Kidney tubule cell (primary cell): ENCODE measurements at regions not wholly inside any gene's neighbourhood (a gene's known extent, or its start where the extent isn't known, plus 50 kb on each side); places are given as distances from the start of the nearest gene placed in this dataset.
A peak's percentile ranks its signal among the peaks of the same experiment; 100 is the strongest.

Source experiments
- DNase-seq: peaks from one replicate; pipeline ENCODE4 v3.0.0-alpha.2; 2018; ENCODE audit warnings: low spot score

- DNase-seq = no peak
Measured at GRCh38 chr17:33404070-33404819, 111.2 kb upstream of the ASIC2 start.

DNA sequence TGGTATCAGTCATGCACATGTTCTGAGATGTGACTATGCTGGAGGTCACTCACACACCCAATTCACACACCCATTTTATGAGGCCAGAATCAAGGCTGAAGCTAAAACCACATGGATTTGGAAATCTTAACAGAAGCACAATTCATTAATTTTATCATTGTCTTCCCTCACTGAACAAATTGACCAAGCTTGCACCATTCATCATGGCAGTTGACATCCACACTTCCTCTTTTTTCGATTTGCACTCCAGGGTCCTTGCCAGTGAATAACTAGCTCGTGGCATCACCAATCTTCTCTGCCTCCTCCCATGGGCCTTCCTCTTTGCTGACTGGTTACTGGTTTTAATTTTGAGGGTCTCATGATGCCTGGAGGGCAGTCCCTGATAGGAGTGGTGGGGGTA lies 123.0 kb upstream of the ASIC2 start:
- DNase-seq = no peak

DNA sequence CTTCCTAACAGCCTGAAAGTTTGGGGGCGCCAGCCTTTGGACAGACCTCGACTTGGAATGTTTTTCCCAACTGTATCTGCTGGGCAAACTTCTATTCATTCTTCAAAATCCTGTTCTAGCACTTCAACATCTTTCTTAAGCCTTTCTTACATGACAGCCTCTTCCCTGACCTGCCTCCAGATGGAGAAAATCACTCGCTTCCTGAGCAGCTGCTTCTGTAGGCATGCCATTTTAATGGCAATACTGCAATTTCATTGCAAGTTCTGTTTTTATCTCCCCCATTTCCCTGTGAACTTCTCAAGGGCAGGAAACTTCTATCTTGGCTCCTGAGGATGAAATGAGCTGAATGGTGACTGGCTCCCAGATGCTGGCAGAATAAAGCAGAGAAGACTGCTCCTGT lies 128.8 kb upstream of the ASIC2 start:
- DNase-seq = no peak

DNA sequence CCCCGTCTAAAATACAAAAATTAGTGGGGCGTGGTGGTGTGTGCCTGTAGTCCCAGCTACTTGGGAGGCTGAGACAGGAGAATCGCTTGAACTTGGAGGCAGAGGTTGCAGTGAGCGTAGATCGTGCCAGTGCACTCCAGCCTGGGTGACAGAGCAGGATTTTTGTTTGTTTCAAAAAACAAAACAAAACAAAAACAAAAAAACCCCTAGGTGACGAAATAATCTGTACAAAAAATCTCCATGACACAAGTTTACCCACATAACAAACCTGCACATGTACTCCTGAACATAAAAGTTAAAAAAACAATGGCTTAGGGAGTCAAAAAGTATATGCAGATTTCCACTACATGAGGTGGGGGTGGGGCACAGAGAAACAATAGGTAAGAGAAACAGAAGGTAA lies 140.5 kb upstream of the ASIC2 start:
- no peak for DNase-seq

DNA sequence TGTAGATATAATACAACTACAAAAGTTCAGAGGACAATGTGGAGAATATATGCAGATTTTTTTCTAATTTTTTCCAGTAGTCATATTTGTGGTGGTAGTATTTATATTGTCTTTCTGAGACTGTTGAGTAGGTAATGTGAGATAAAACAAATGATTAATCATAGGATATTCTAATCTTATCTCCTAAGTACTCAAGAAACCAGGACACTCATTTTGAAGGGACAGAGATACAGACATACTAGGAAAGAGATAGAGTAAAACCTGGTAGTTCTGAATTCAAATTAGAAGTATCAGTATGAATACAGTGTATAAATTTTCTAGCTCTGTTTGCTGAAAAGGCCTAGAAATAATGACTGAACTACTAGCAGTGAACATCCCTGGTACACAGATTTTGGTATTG lies 141.7 kb upstream of the ASIC2 start:
- DNase-seq = no peak

- peak; percentile 51 for DNase-seq
Measured at GRCh38 chr17:33435721-33436301, 142.7 kb upstream of the ASIC2 start.

DNA sequence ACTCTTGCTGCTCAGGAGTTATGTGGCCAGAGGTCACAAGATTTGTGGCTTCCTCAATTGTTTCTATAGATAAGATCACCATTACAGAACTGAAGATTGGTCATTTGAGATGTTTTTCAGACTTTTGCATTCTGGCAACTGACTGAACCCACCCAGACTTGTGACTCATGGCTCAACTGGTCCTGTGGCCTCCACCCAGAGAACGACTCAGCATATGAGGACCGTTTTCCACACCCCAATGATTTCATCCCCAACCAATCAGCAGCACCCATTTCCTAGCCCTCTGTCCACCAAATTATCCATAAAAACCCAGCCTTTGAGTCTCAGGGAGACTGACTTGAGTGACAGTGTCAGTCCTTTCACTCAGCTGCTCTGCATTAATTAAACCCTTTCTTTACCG lies 143.2 kb upstream of the ASIC2 start:
- peak; percentile 77 for DNase-seq

- no peak for DNase-seq
Measured at GRCh38 chr17:33438139-33438538, 145.0 kb upstream of the ASIC2 start.

DNA sequence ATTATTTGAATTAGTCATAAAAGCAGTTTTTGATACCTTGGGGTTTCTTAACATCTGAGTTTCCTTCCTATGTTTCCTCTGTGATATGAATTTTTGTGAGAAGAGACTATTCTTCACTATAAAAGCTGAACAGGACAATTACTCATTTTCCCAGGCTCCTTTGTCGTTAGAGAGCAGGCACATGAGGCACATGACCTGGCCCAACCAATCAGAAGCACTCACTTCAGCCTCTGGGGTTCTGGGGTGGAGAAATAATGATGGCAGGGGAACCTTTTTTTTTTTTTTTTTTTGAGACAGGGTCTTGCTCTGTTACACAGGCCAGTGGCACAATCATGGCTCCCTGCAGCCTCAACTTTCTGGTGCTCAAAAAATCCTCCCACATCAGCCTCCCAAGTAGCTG lies 145.5 kb upstream of the ASIC2 start:
- DNase-seq = no peak

DNA sequence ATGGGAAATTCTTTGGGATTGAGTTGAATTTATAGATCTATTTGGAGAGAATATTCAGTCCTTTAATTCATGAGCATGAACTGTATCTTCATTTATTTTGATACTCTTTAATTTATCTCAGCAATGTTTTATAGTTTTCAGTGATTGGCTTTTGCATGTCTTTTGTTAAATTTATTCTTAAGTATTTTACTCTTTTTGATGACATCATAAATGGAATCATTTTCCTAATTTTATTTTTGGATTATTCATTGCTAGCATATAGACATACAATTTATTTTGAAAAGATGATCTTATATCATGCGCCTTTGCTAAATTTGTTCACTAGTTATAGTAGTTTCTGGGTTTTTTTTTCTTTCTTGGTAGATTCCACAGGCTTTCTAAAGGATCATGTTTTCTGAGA lies 149.2 kb upstream of the ASIC2 start:
- DNase-seq = no peak

DNA sequence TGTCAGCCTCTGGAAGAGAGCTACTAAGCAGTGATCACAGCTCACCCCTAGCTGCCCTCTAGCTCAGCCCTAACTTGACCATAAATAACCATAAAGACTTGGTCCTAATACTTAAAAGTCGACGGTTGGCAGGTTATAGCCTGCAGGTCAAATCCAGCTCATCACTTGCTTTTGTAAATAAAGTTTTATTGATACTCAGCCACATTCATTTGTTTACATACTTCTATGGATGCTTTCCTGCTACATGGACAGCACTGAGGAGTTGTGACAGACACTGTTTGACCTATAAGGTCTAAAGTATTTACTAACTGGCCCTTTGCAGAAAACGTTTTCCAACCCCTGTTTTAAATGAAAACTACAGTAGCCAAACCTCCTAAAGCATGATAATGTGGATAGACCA lies 151.6 kb upstream of the ASIC2 start:
- DNase-seq = no peak

DNA sequence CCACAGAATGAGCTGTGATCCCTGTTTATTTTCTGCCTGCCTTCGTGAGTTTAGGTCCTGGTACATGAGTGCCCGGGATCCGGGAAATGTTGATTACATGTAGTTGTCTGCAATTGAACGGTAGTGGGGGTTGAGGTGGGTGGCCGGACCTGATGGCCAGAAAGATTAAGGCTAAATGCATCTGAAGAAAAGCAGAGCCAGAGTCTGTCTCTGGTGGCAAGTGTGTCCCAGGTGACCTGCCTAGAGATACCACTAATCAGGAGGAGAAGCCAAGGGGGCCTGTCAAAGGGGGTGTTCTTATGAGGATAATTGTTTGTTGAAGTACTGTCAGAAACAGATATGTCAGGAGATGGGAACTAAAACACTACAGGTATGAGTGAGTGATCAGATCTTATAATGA lies 154.0 kb upstream of the ASIC2 start:
- no peak for DNase-seq

GRCh38 chr17:33451221-33451620 lies 158.1 kb upstream of the ASIC2 start:
- DNase-seq = peak; percentile 67

DNA sequence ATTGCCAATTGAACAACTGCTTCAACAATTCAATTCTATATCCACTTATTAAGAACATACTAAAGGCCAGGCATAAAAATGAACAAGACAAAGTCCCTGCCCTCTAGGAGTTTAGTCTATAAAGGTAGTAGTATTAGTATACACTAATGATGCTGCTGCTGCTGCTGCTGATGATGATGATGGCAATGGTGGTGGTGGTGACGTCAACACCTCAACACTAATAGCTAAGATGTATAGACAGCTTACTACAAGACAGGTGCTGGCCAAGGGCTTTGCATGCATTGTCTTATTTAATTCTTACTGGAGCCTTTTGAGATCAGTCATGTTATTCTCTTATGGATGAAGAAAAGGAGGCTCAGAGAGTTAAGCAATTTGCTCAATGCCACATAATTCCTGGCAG lies 164.4 kb upstream of the ASIC2 start:
- DNase-seq = no peak

GRCh38 chr17:33459078-33459940 lies 166.2 kb upstream of the ASIC2 start:
- DNase-seq = peak; percentile 89

- peak; percentile 39 for DNase-seq
Measured at GRCh38 chr17:33460781-33461450, 167.8 kb upstream of the ASIC2 start.

DNA sequence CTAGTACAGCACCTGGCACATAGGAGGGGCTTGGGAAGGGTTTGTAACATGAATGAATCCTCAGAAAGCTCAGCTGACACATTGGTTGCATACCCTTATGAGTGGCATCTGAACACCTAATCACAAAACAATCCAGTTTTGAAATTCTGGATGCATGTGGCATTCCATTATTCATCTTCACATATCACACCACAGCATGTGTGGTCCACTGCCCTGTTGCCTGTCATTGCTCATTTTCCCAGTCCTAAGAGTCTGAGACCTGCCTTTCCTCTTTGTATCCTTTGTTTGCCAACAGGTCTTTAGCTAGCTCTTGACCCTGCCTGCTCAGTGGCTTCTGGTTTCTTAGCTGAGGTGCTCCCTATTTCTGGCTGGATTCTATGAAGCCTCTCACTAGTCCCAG lies 170.8 kb upstream of the ASIC2 start:
- peak; percentile 82 for DNase-seq

GRCh38 chr17:33464669-33465280 lies 171.7 kb upstream of the ASIC2 start:
- peak; percentile 21 for DNase-seq

- DNase-seq = no peak
Measured at GRCh38 chr17:33469421-33469820, 176.3 kb upstream of the ASIC2 start.

DNA sequence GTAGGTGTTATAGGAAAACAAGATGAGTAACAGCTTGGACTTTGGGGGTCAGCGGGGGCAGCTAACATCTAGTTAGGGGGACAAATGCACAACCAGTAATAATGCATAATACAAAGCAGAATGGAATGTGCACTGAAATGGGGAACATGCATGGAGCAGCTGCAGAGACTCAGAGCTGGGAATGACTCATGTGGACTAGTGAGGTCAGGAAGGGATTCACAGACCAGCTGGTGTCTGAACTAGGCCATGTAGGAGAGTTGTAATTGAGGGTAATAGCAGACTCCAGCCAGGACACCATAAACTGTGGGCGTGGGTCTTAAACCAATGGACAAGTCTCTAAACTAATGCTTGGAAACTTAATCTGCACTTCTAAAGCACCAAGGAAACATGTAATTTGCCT lies 176.8 kb upstream of the ASIC2 start:
- peak; percentile 84 for DNase-seq

DNA sequence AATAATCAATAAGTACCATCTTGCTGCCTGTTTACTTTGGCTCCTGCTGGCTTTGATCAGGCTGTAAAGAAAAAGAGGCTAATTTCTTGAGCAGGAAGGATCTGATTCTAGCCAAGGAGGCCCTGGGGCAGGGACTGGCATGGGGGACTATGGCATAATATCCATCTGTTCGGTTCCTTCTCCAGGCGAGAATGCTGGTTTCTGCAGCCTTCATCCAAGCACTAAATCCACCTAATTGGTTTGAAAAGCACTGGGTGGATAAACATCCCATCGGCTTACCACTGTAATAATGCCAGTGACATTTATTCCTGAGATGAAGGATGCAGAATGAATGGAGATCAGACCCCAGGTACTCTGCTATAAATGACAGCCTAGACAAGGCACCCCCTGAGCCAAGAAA lies 180.0 kb upstream of the ASIC2 start:
- DNase-seq = no peak

DNA sequence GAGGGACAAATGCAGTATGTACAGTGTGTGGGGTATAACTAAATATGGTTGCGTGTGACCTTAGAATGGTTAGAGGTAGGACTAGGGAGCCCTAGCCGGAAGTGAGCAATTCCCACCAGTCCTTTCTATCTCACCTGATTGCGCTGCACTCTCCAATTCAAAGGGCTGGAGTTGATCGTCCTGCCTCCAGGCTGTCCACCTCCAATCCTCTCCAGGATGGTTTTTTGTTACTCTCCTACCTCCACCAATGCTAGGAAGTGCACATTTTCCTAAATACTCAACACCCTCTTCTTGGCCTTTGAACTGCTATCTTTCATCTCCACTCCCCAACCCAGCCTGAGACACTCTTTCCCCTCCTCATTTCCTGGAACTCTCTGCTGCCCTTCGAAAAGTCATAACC lies 181.7 kb upstream of the ASIC2 start:
- DNase-seq = no peak
